Heart left ventricle (tissue), 16 donors: ENCODE measurements at regions not wholly inside any gene's neighbourhood (a gene's known extent, or its start where the extent isn't known, plus 50 kb on each side); places are given as distances from the start of the nearest gene placed in this dataset.

Source experiments
- ATAC-seq, 4 donors: fragments of 200-7000 bp; cut with Tn5 transposase; one replicate each; pipeline ENCODE4 v1.9.1; 2020 to 2022; ENCODE audit warnings: moderate library complexity in 4 of 4, mild to moderate bottlenecking in 3 of 4, moderate number of reproducible peaks in 1 of 4
- DNase-seq, 5 donors: peaks; one replicate each; pipeline ENCODE4 v3.0.0-alpha.2; 2020
- H3K27ac ChIP-seq, 12 donors: fragments of 200-600 bp; sonication (generic) in 4 of 12; one replicate each; pipeline versions ENCODE4 v1.5.0 to v1.8.0; 2016 to 2022; ENCODE audit warnings: mild to moderate bottlenecking in 2 of 12
- H3K27me3 ChIP-seq, 9 donors: fragments of 200-600 bp; sonication (generic) in 2 of 9; one replicate each; pipeline versions ENCODE4 v1.5.1 to v1.8.0; 2016 to 2022; ENCODE audit warnings: mild to moderate bottlenecking in 3 of 9
- H3K36me3 ChIP-seq, 9 donors: fragments of 200-600 bp; sonication (generic) in 2 of 9; one replicate each; pipeline versions ENCODE4 v1.5.0 to v1.8.0; 2018 to 2022; ENCODE audit warnings: mild to moderate bottlenecking in 2 of 9
- H3K4me1 ChIP-seq, 12 donors: fragments of 200-600 bp; sonication (generic) in 4 of 12; one replicate each; pipeline versions ENCODE4 v1.5.0 to v1.8.0; 2016 to 2022; ENCODE audit warnings: mild to moderate bottlenecking in 3 of 12
- H3K4me3 ChIP-seq, 12 donors: fragments of 200-600 bp; sonication (generic) in 4 of 12; one replicate each; pipeline versions ENCODE4 v1.5.0 to v1.8.0; 2017 to 2022; ENCODE audit warnings: mild to moderate bottlenecking in 9 of 12, moderate library complexity in 4 of 12
- H3K9me3 ChIP-seq, 12 donors: fragments of 200-600 bp; sonication (generic) in 4 of 12; one replicate each; pipeline versions ENCODE4 v1.5.0 to v1.8.0; 2016 to 2022; ENCODE audit warnings: mild to moderate bottlenecking in 1 of 12
- POLR2A ChIP-seq, 2 donors: fragments of 450-650 bp; IDR thresholded peaks; one replicate each; pipeline ENCODE4 v1.6.1; 2017; ENCODE audit warnings: antibody characterized with exemption in 2 of 2, mild to moderate bottlenecking in 2 of 2, moderate library complexity in 2 of 2
- WGBS, 4 donors: extraction: QIAGEN DNeasy Blood & Tissue Kit in 2 of 4; methylation state at CpG; one replicate each; pipeline versions ENCODE4 v1.1.5 to v1.1.7; 2013 to 2018; 5-methylcytosine and 5-hydroxymethylcytosine counted together
- intact Hi-C, 10 donors: fragments of 100-400 bp; cut with DNase I; formaldehyde crosslinking; loops; one replicate each; pipeline versions ENCODE4 v1.11.1 to v1.14.2; 2022
- TF ChIP-seq, protein P1 (sequence below), 12 donors: fragments of 200-600 bp; sonication (generic) in 4 of 12; IDR thresholded peaks; one replicate each; pipeline versions ENCODE4 v1.5.0 to v1.8.0; 2018 to 2022; ENCODE audit warnings: antibody characterized with exemption in 12 of 12, mild to moderate bottlenecking in 5 of 12
- donor health status: ischemic (EF 13 %, LVEDD 7.1; RV severe dilation, severe dysfunction).
- donor health status: healthy with polysubstance abuse.
- donor health status: DM: no; HTN: yes; CAD: no.
- donor health status: DM: no; HTN: no; CAD: no.
- donor health status: ischemic (EF 25% LVEDD 6.9; RV normal size, moderate dysfunction).
- donor health status: ischemic (EF 25% LVEDD 5.7; RV mildly dilated, moderate dysfunction).
- donor health status: healthy.
- donor health status: DM: yes; HTN: yes; CAD: no.
- donor health status: ischemic (EF 35%, LVEDD 5.7; RV mildly dilated, moderate dysfunction).
- donor health status: nonischemic (EF 11% LVEDD 7.7; RV severe dilation, severe dysfunction).
- donor health status: DM: yes; HTN: yes; CAD: no.
- donor health status: PGD.
- donor health status: ischemic (EF 29% LVEDD 5.4; RV normal size, mild dysfunction).
- donor health status: nonischemic (EF 23%, LVEDD 6.1; RV moderate dilation, normal function).

DNA sequence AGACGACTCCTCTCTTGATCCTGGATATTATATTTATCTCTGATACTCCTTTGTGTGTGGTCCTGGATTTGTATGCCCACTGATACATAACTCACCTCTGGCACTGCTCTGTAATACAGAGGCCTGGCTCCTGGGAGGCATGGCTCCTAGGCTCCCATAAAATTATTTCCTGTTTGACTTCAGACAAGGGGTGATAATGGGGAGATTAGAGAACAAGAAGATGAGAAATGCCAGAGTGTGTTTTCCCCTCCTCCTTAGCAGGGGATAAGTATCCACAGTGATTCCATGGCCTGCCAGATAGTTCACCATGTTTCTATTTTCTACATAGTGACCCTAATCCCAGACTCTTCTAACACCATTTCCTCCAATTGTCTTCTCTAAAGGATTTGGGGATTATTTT, 165.7 kb upstream of the PLSCR5 start:
- Histone ChIP-seq H3K9me3 (peaks cover 0 to 3% (median 0%) of the 10 kb centered on the region in 12 donors), H3K4me3 (no peak overlapping the region), H3K36me3 (no peaks in the 10 kb centered on the region), H3K4me1 (no peaks in the 10 kb centered on the region), H3K27me3 (no peaks in the 10 kb centered on the region), H3K27ac (no peak overlapping the region)
- no peak for ATAC-seq
- intact Hi-C loops: no loop called here
- WGBS, 4 donors: 39 to 61% (median 51%) methylated on average over 1 of the region's 1 CpG
- DNase-seq: no peak
- TF ChIP-seq, protein P1, sequence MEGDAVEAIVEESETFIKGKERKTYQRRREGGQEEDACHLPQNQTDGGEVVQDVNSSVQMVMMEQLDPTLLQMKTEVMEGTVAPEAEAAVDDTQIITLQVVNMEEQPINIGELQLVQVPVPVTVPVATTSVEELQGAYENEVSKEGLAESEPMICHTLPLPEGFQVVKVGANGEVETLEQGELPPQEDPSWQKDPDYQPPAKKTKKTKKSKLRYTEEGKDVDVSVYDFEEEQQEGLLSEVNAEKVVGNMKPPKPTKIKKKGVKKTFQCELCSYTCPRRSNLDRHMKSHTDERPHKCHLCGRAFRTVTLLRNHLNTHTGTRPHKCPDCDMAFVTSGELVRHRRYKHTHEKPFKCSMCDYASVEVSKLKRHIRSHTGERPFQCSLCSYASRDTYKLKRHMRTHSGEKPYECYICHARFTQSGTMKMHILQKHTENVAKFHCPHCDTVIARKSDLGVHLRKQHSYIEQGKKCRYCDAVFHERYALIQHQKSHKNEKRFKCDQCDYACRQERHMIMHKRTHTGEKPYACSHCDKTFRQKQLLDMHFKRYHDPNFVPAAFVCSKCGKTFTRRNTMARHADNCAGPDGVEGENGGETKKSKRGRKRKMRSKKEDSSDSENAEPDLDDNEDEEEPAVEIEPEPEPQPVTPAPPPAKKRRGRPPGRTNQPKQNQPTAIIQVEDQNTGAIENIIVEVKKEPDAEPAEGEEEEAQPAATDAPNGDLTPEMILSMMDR (IDR thresholded peaks at IDR 0.05): no peak
- TF ChIP-seq POLR2A (IDR thresholded peaks at IDR 0.05): no peak

GRCh38 chr3:146770301-146770700, 165.2 kb upstream of the PLSCR5 start:
- Histone ChIP-seq H3K4me3 (no peak overlapping the region), H3K27me3 (no peaks in the 10 kb centered on the region), H3K9me3 (peaks cover 0 to 3% (median 0%) of the 10 kb centered on the region in 12 donors), H3K27ac (no peak overlapping the region), H3K4me1 (no peaks in the 10 kb centered on the region), H3K36me3 (no peaks in the 10 kb centered on the region)
- WGBS, 4 donors: 75 to 87% (median 82%) methylated on average over 2 of the region's 2 CpGs
- intact Hi-C loops: no loop called here
- ATAC-seq (no peak), DNase-seq (no peak)
- TF ChIP-seq, protein P1 (IDR thresholded peaks at IDR 0.05): no peak
- TF ChIP-seq POLR2A (IDR thresholded peaks at IDR 0.05): no peak

DNA sequence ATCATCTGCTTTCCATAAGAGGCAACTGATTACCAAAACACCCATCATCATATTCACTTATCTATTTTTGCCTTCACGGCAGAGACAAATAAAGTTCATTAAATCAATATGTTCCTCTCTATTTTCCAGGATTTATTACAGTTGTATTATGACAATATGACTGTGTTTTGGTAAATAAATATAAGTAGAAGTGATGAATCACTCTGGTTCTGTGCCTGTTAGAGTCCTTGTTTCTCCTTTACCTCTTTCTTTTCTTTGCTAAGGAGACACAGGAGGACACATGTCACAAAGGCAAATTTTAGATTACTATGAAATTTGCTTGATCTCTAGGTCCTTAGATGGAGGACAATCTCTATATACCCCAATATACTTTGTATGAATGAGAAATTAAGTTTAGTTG, 152.6 kb upstream of the PLSCR5 start:
- WGBS, 4 donors: 85 to 90% (median 88%) methylated on average over 1 of the region's 1 CpG
- ATAC-seq (no peak), DNase-seq (no peak)
- no peaks in the 10 kb centered on the region for H3K4me1 ChIP-seq
- H3K27ac ChIP-seq: no peak overlapping the region
- no peak for TF ChIP-seq POLR2A (IDR thresholded peaks at IDR 0.05)
- TF ChIP-seq, protein P1 (IDR thresholded peaks at IDR 0.05): no peak
- no peak overlapping the region for H3K4me3 ChIP-seq
- H3K27me3 ChIP-seq: no peaks in the 10 kb centered on the region
- intact Hi-C loops: no loop called here
- no peaks in the 10 kb centered on the region for H3K36me3 ChIP-seq
- no peaks in the 10 kb centered on the region for H3K9me3 ChIP-seq

DNA sequence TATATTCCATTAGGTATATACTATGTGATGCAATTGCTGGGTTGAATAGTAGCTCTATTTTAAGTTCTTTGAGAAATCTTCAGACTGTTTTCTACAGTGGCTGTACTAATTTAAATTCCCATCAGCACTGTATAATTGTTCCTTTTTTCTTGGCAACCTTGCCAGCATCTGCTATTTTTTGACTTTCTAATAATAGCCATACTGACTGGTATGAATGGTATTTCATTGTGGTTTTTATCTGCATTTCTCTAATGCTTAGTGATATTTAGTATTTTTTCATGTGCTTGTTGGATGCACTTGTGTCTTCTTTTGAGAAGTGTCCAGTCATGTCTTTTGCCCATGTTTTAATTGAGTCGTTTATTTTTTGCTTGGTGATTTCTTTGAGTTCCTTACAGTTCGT, 145.1 kb upstream of the PLSCR5 start:
- Histone ChIP-seq H3K27ac (no peak overlapping the region), H3K9me3 (peaks cover 0 to 8% (median 0%) of the 10 kb centered on the region in 12 donors), H3K27me3 (no peaks in the 10 kb centered on the region), H3K36me3 (no peaks in the 10 kb centered on the region), H3K4me3 (no peak overlapping the region), H3K4me1 (no peaks in the 10 kb centered on the region)
- ATAC-seq (peak in 3 of 4 donors; percentile 54 to 69 (median 56)), DNase-seq (no peak)
- TF ChIP-seq POLR2A (IDR thresholded peaks at IDR 0.05): no peak
- TF ChIP-seq, protein P1 (IDR thresholded peaks at IDR 0.05): no peak
- 41 to 56% (median 45%) methylated on average over 2 of the region's 2 CpGs for WGBS, 4 donors
- intact Hi-C loops: no loop called here
